ENCODE measurements at regions not wholly inside any gene's neighbourhood (a gene's known extent, or its start where the extent isn't known, plus 50 kb on each side); places are given as distances from the start of the nearest gene placed in this dataset.

DNA sequence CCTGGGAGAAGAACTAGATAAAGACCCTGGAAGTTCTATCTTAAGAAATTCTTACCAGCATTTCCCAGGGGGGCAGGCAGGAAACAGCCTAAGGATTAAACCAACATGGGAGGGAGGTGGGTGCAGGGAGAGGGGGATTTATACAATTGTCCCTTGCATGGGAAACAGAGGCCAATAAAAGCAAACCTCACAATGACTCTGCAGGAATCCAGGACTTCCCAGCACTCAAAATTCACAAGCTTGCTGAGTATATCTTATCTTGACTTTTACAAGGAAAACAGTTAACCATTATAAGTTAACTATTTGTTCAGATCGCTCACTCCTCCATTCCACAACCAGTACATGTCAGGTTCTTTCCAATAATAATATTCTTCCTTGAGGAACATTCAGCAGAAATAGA lies 241.3 kb downstream of the MREG start:
- TF ChIP-seq, protein P1, sequence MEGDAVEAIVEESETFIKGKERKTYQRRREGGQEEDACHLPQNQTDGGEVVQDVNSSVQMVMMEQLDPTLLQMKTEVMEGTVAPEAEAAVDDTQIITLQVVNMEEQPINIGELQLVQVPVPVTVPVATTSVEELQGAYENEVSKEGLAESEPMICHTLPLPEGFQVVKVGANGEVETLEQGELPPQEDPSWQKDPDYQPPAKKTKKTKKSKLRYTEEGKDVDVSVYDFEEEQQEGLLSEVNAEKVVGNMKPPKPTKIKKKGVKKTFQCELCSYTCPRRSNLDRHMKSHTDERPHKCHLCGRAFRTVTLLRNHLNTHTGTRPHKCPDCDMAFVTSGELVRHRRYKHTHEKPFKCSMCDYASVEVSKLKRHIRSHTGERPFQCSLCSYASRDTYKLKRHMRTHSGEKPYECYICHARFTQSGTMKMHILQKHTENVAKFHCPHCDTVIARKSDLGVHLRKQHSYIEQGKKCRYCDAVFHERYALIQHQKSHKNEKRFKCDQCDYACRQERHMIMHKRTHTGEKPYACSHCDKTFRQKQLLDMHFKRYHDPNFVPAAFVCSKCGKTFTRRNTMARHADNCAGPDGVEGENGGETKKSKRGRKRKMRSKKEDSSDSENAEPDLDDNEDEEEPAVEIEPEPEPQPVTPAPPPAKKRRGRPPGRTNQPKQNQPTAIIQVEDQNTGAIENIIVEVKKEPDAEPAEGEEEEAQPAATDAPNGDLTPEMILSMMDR (IDR thresholded peaks at IDR 0.05): no peak
- no peak for TF ChIP-seq EP300 (IDR thresholded peaks at IDR 0.05)

Data from ovary (tissue), 3 donors.